Calu3 (cell line): ENCODE measurements at regions not wholly inside any gene's neighbourhood (a gene's known extent, or its start where the extent isn't known, plus 50 kb on each side); places are given as distances from the start of the nearest gene placed in this dataset.

Source experiments
- BruUV-seq: library from RNA; stranded (reverse); fragments of 400-500 nt; replicated peaks from 2 replicates; lab custom pipeline; 2021; lab: Mats Ljungman, UMichigan
- CTCF ChIA-PET: fragments of 300-600 bp; sonication (Branson Sonifier 250); formaldehyde crosslinking; loops from one replicate; lab custom pipeline; 2022; ENCODE audit warnings: antibody characterized with exemption; lab: Charles Lee
- DNase-seq: peaks from one replicate; pipeline ENCODE4 v3.0.0; 2022
- H3K27ac Mint-ChIP-seq: one replicate; pipeline ENCODE4 v1.8.0; 2022; ENCODE audit warnings: mixed read lengths; ENCODE audit not compliant: unreplicated experiment
- H3K27me3 Mint-ChIP-seq: one replicate; pipeline ENCODE4 v1.8.0; 2022; ENCODE audit warnings: mixed read lengths; ENCODE audit not compliant: unreplicated experiment
- H3K36me3 Mint-ChIP-seq: one replicate; pipeline ENCODE4 v1.8.0; 2022; ENCODE audit warnings: mild to moderate bottlenecking, moderate library complexity, mixed read lengths; ENCODE audit not compliant: insufficient read depth, unreplicated experiment
- H3K4me1 Mint-ChIP-seq: one replicate; pipeline ENCODE4 v1.8.0; 2022; ENCODE audit warnings: mild to moderate bottlenecking, low read depth, mixed read lengths; ENCODE audit not compliant: unreplicated experiment
- H3K4me3 Mint-ChIP-seq: one replicate; pipeline ENCODE4 v1.8.0; 2022; ENCODE audit warnings: mild to moderate bottlenecking, low read depth, moderate library complexity, mixed read lengths; ENCODE audit not compliant: unreplicated experiment
- H3K9me3 Mint-ChIP-seq: one replicate; pipeline ENCODE4 v1.8.0; 2022; ENCODE audit warnings: low read depth, mixed read lengths; ENCODE audit not compliant: unreplicated experiment
- intact Hi-C: fragments of 100-400 bp; cut with micrococcal nuclease; formaldehyde crosslinking; loops from one replicate; pipeline ENCODE4 v1.10.0; 2022; ENCODE audit not compliant: unreplicated experiment
- TF ChIP-seq, protein P1 (sequence below): fragments of 200-600 bp; IDR thresholded peaks from one replicate; pipeline ENCODE4 v1.8.0; 2022; ENCODE audit warnings: antibody characterized with exemption; ENCODE audit not compliant: unreplicated experiment

DNA sequence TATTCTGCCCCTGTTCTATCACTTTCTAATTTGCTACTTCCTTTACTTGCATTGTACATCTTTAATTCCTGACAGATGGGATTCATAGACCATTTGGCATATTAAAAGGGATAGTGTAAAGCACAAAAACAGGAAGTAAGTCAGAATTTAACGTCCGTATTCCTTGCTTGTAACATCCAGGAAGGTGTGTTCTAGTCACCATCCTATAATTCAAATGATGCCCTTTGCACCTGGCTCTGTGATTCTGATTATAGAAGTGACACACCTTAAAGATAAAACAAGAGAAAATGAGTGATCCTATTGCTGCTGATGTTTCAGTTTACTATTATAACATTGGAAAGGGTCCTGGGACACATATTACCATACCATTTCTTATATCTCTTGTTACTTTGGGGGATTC lies 238.7 kb upstream of the NR3C2 start:
- CTCF ChIA-PET: no interaction called here
- no peaks in the 10 kb centered on the region for H3K9me3 Mint-ChIP-seq
- intact Hi-C loops: no loop called here
- H3K27ac Mint-ChIP-seq: no peak overlapping the region
- no peaks in the 10 kb centered on the region for H3K27me3 Mint-ChIP-seq
- H3K36me3 Mint-ChIP-seq: no peaks in the 10 kb centered on the region
- H3K4me1 Mint-ChIP-seq: peaks cover 7% of the 10 kb centered on the region
- TF ChIP-seq, protein P1, sequence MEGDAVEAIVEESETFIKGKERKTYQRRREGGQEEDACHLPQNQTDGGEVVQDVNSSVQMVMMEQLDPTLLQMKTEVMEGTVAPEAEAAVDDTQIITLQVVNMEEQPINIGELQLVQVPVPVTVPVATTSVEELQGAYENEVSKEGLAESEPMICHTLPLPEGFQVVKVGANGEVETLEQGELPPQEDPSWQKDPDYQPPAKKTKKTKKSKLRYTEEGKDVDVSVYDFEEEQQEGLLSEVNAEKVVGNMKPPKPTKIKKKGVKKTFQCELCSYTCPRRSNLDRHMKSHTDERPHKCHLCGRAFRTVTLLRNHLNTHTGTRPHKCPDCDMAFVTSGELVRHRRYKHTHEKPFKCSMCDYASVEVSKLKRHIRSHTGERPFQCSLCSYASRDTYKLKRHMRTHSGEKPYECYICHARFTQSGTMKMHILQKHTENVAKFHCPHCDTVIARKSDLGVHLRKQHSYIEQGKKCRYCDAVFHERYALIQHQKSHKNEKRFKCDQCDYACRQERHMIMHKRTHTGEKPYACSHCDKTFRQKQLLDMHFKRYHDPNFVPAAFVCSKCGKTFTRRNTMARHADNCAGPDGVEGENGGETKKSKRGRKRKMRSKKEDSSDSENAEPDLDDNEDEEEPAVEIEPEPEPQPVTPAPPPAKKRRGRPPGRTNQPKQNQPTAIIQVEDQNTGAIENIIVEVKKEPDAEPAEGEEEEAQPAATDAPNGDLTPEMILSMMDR: no peak
- DNase-seq: no peak
- no peak overlapping the region for H3K4me3 Mint-ChIP-seq
- no TSS peak for BruUV-seq

DNA sequence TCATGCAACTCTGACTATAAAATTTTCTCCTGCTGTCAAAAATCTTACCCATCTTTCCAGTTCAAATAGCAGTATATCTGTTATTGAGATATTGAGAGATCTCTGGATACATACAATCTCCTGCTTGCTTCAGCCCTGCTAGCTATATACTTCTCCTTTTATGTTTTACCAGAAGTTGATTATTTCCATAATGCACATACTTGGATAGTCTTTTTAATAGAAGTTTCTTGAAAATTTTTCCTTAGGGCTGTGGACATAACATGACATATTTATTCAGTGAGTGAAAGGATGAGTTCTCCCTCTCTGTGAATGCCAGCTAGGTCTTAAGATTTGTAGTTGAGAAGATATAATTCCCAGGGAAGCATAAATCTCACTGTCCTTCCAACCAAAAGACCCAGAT lies 234.1 kb upstream of the NR3C2 start:
- no TSS peak for BruUV-seq
- Mint-ChIP-seq H3K27ac (no peak overlapping the region), H3K9me3 (no peaks in the 10 kb centered on the region), H3K4me1 (no peaks in the 10 kb centered on the region), H3K4me3 (no peak overlapping the region), H3K27me3 (no peaks in the 10 kb centered on the region), H3K36me3 (no peaks in the 10 kb centered on the region)
- CTCF ChIA-PET: no interaction called here
- no peak for DNase-seq
- intact Hi-C loops: no loop called here
- TF ChIP-seq, protein P1: no peak

DNA sequence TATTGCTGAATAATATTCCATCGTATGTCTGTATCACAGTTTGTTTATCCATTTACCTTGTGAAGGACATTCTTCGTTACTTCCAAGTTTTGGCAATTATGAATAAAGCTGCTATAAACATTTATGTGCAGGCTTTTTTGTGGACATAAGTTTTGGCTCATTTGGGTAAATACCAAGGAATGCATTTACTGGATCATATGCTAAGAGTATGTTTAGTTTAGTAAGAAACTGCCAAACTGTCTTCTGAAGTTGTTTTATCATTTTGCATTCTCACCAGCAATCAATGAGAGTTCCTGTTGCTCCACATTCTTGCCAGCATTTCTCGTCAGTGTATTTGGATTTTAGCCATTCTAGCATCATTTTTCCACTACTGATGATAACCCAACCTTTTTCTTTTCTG lies 232.7 kb upstream of the NR3C2 start:
- DNase-seq: no peak
- Mint-ChIP-seq H3K27ac (no peak overlapping the region), H3K27me3 (no peaks in the 10 kb centered on the region), H3K9me3 (no peaks in the 10 kb centered on the region), H3K4me3 (no peak overlapping the region), H3K36me3 (no peaks in the 10 kb centered on the region), H3K4me1 (no peaks in the 10 kb centered on the region)
- TF ChIP-seq, protein P1: no peak
- intact Hi-C loops: no loop called here
- CTCF ChIA-PET: no interaction called here
- no TSS peak for BruUV-seq

DNA sequence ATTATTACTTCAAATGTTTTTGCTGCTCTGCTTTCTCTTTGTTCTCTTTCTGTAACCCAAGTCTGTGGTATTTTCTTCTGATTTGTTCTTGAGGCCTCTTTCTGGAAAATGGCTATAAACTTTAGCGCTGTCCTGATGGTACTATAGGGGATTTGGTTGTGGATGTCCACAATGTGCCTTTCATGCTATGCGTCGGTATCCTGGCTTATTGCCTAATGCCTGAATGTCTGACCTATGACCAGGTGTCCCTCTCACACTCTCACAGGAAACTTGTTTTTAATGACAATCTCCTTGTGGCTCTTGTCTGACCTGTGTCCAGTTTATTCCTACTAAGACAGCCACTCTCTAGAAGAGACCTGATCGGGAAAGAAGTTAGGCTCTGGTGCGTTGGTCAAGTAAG lies 222.4 kb upstream of the NR3C2 start:
- TF ChIP-seq, protein P1: no peak
- BruUV-seq: no TSS peak
- Mint-ChIP-seq H3K36me3 (no peaks in the 10 kb centered on the region), H3K4me3 (no peak overlapping the region), H3K27ac (no peak overlapping the region), H3K4me1 (no peaks in the 10 kb centered on the region), H3K27me3 (no peaks in the 10 kb centered on the region), H3K9me3 (peaks cover 3% of the 10 kb centered on the region)
- intact Hi-C loops: no loop called here
- DNase-seq: no peak
- CTCF ChIA-PET: no interaction called here
